HG03060 (cell line): ENCODE measurements at regions not wholly inside any gene's neighbourhood (a gene's known extent, or its start where the extent isn't known, plus 50 kb on each side); places are given as distances from the start of the nearest gene placed in this dataset.

ENCODE experiments used
- ATAC-seq: cut with Tn5 transposase; IDR thresholded peaks from one replicate; pipeline ENCODE4 v1.9.1; 2021; ENCODE audit warnings: low read depth, moderate number of reproducible peaks; ENCODE audit not compliant: unreplicated experiment

- no peak for ATAC-seq
These were observed 265.3 kb upstream of the BMP2 start for GRCh38 chr20:6502219-6502618.

- ATAC-seq, result no peak
These were observed 266.4 kb upstream of the BMP2 start for GRCh38 chr20:6501061-6501460.

GRCh38 chr20:6499566-6499965 lies 267.9 kb upstream of the BMP2 start:
- no peak for ATAC-seq

- no peak for ATAC-seq
These were observed 270.6 kb upstream of the BMP2 start for GRCh38 chr20:6496874-6497273.

GRCh38 chr20:6495907-6496306 lies 271.6 kb upstream of the BMP2 start:
- no peak for ATAC-seq

- ATAC-seq, result no peak
These were observed 275.0 kb upstream of the BMP2 start for GRCh38 chr20:6492271-6493055.

- ATAC-seq, result no peak
These were observed 276.6 kb upstream of the BMP2 start for GRCh38 chr20:6490849-6491248.

GRCh38 chr20:6489361-6490171 lies 277.9 kb upstream of the BMP2 start:
- ATAC-seq, result no peak

- no peak for ATAC-seq
These were observed 282.1 kb upstream of the BMP2 start for GRCh38 chr20:6485351-6485750.

GRCh38 chr20:6483727-6484126 lies 283.8 kb upstream of the BMP2 start:
- ATAC-seq, result no peak

- ATAC-seq, result no peak
These were observed 285.0 kb upstream of the BMP2 start for GRCh38 chr20:6482486-6482885.

GRCh38 chr20:6480328-6481200 lies 286.9 kb upstream of the BMP2 start:
- ATAC-seq, result no peak

GRCh38 chr20:6473197-6473596 lies 294.3 kb upstream of the BMP2 start:
- ATAC-seq, result no peak

GRCh38 chr20:6471871-6472270 lies 295.6 kb upstream of the BMP2 start:
- ATAC-seq, result no peak

- no peak for ATAC-seq
These were observed 296.3 kb upstream of the BMP2 start for GRCh38 chr20:6471110-6471647.

GRCh38 chr20:6469695-6470094 lies 297.8 kb upstream of the BMP2 start:
- no peak for ATAC-seq

GRCh38 chr20:6468423-6469116 lies 298.9 kb upstream of the BMP2 start:
- ATAC-seq, result no peak

GRCh38 chr20:6467562-6467961 lies 299.9 kb upstream of the BMP2 start:
- no peak for ATAC-seq

- no peak for ATAC-seq
These were observed 301.2 kb upstream of the BMP2 start for GRCh38 chr20:6466075-6466810.
